ENCODE measurements at regions not wholly inside any gene's neighbourhood (a gene's known extent, or its start where the extent isn't known, plus 50 kb on each side); places are given as distances from the start of the nearest gene placed in this dataset.

- TF ChIP-seq PAX5 (IDR thresholded peaks at IDR 0.05; ENCODE audit: insufficient read depth, low read length, severe bottlenecking) (no peak), POLR2AphosphoS5 (IDR thresholded peaks at IDR 0.05; ENCODE audit: low read depth, low read length) (no peak), POLR2A (IDR thresholded peaks at IDR 0.05; ENCODE audit: low read depth, low read length) (no peak), POU2F2 (IDR thresholded peaks at IDR 0.05; ENCODE audit: low read depth, low read length) (no peak), SPI1 (IDR thresholded peaks at IDR 0.05; ENCODE audit: low read depth, low read length) (no peak), TAF1 (IDR thresholded peaks at IDR 0.05; ENCODE audit: low read depth, low read length) (no peak)
- no peak for FAIRE-seq
These were observed 176.4 kb upstream of the ANK3 start for GRCh38 chr10:60566096-60566495.

DNA sequence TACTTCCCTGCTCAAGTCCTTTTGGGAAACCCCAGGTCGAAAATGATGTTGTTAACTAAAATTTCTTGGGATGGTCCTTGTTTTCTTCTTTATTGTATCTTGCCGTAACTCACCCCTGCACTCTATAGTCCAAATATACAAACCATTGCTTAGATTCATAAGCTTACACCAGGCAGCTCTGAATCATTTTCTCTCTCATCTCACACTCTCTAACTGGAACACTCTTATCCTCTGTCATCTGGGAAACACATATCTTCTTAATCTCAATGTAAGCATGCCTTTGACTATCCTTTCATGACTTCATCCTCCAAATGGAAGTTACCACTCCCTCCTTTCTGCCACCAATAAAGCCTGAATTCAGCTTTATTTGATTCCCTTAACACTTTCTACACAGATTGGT, 175.8 kb upstream of the ANK3 start:
- no peak for TF ChIP-seq POLR2AphosphoS5 (IDR thresholded peaks at IDR 0.05; ENCODE audit: low read depth, low read length)
- no peak for TF ChIP-seq TAF1 (IDR thresholded peaks at IDR 0.05; ENCODE audit: low read depth, low read length)
- TF ChIP-seq POLR2A (IDR thresholded peaks at IDR 0.05; ENCODE audit: low read depth, low read length): no peak
- TF ChIP-seq POU2F2 (IDR thresholded peaks at IDR 0.05; ENCODE audit: low read depth, low read length): no peak
- no peak for TF ChIP-seq SPI1 (IDR thresholded peaks at IDR 0.05; ENCODE audit: low read depth, low read length)
- TF ChIP-seq PAX5 (IDR thresholded peaks at IDR 0.05; ENCODE audit: insufficient read depth, low read length, severe bottlenecking): no peak
- FAIRE-seq: no peak

More at GRCh38 chr10:60566096-60566495, 176.4 kb upstream of the ANK3 start:
- no peak for DNase-seq (ENCODE audit: insufficient read length, low spot score)

GRCh38 chr10:60564475-60564874, 174.8 kb upstream of the ANK3 start:
- TF ChIP-seq POLR2A (IDR thresholded peaks at IDR 0.05; ENCODE audit: low read depth, low read length): no peak
- DNase-seq (ENCODE audit: insufficient read length, low spot score): no peak
- FAIRE-seq: no peak

More for the DNA sequence above, 175.8 kb upstream of the ANK3 start:
- no peak for DNase-seq (ENCODE audit: insufficient read length, low spot score)

GRCh38 chr10:60560451-60560850, 170.8 kb upstream of the ANK3 start:
- TF ChIP-seq SPI1 (IDR thresholded peaks at IDR 0.05; ENCODE audit: low read depth, low read length): no peak
- TF ChIP-seq TAF1 (IDR thresholded peaks at IDR 0.05; ENCODE audit: low read depth, low read length): no peak
- no peak for TF ChIP-seq POLR2AphosphoS5 (IDR thresholded peaks at IDR 0.05; ENCODE audit: low read depth, low read length)
- no peak for TF ChIP-seq POU2F2 (IDR thresholded peaks at IDR 0.05; ENCODE audit: low read depth, low read length)
- TF ChIP-seq PAX5 (IDR thresholded peaks at IDR 0.05; ENCODE audit: insufficient read depth, low read length, severe bottlenecking): no peak
- no peak for TF ChIP-seq POLR2A (IDR thresholded peaks at IDR 0.05; ENCODE audit: low read depth, low read length)
- FAIRE-seq (no peak), DNase-seq (ENCODE audit: insufficient read length, low spot score) (no peak)

GRCh38 chr10:60555700-60556099, 166.0 kb upstream of the ANK3 start:
- DNase-seq (ENCODE audit: insufficient read length, low spot score): no peak
- FAIRE-seq: no peak
- TF ChIP-seq SPI1 (IDR thresholded peaks at IDR 0.05; ENCODE audit: low read depth, low read length) (no peak), TAF1 (IDR thresholded peaks at IDR 0.05; ENCODE audit: low read depth, low read length) (no peak), POU2F2 (IDR thresholded peaks at IDR 0.05; ENCODE audit: low read depth, low read length) (no peak)

GRCh38 chr10:60549686-60550085, 160.0 kb upstream of the ANK3 start:
- no peak for DNase-seq (ENCODE audit: insufficient read length, low spot score)
- no peak for FAIRE-seq

DNA sequence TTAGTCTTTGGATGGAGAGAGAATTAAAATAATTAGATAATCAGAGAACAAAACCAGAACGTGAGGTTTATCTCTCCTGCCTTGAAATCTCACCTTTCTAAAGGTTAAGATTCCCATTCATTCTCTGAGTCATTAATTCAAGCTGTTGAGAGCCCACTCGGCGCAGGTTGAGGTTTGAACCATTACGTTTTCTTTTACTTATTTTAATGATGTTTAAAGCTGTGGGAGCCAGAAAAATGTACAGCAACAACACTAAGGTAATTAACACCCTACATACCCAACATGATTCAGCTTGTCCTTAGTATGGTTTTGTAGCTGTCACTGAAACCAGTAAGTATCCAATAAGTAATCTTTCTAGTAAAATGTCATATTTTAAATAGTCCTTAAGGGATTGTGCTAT, 153.0 kb upstream of the ANK3 start:
- no peak for TF ChIP-seq SPI1 (IDR thresholded peaks at IDR 0.05; ENCODE audit: low read depth, low read length)
- no peak for TF ChIP-seq PAX5 (IDR thresholded peaks at IDR 0.05; ENCODE audit: insufficient read depth, low read length, severe bottlenecking)
- no peak for TF ChIP-seq TAF1 (IDR thresholded peaks at IDR 0.05; ENCODE audit: low read depth, low read length)
- TF ChIP-seq POLR2A (IDR thresholded peaks at IDR 0.05; ENCODE audit: low read depth, low read length): no peak
- TF ChIP-seq POU2F2 (IDR thresholded peaks at IDR 0.05; ENCODE audit: low read depth, low read length): no peak
- no peak for TF ChIP-seq POLR2AphosphoS5 (IDR thresholded peaks at IDR 0.05; ENCODE audit: low read depth, low read length)
- FAIRE-seq: no peak
- no peak for DNase-seq (ENCODE audit: insufficient read length, low spot score)

More at GRCh38 chr10:60549686-60550085, 160.0 kb upstream of the ANK3 start:
- no peak for TF ChIP-seq POU2F2 (IDR thresholded peaks at IDR 0.05; ENCODE audit: low read depth, low read length)
- TF ChIP-seq POLR2AphosphoS5 (IDR thresholded peaks at IDR 0.05; ENCODE audit: low read depth, low read length): no peak
- TF ChIP-seq PAX5 (IDR thresholded peaks at IDR 0.05; ENCODE audit: insufficient read depth, low read length, severe bottlenecking): no peak
- no peak for TF ChIP-seq TAF1 (IDR thresholded peaks at IDR 0.05; ENCODE audit: low read depth, low read length)
- TF ChIP-seq POLR2A (IDR thresholded peaks at IDR 0.05; ENCODE audit: low read depth, low read length): no peak
- TF ChIP-seq SPI1 (IDR thresholded peaks at IDR 0.05; ENCODE audit: low read depth, low read length): no peak

DNA sequence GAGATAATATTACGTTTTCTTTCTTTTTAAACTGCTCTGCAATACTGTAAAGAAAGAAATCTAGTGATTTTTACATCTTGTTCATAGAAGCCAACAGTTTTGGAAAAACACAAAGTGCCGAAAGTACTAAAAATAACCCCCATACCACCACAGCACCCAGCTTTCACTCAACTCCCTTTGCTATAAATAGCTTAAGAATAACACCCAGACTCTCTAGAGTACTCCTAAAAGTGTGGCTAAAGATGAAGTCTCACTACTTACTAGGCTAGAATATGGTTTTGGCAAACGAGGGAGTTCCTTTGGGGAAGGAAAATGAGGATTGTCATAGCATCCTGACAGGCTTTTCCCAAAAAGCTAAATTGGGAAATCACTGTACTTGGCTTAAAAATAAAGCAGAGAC, 151.8 kb upstream of the ANK3 start:
- no peak for FAIRE-seq
- TF ChIP-seq POLR2A (IDR thresholded peaks at IDR 0.05; ENCODE audit: low read depth, low read length) (no peak), POLR2AphosphoS5 (IDR thresholded peaks at IDR 0.05; ENCODE audit: low read depth, low read length) (no peak), PAX5 (IDR thresholded peaks at IDR 0.05; ENCODE audit: insufficient read depth, low read length, severe bottlenecking) (no peak), TAF1 (IDR thresholded peaks at IDR 0.05; ENCODE audit: low read depth, low read length) (no peak), POU2F2 (IDR thresholded peaks at IDR 0.05; ENCODE audit: low read depth, low read length) (no peak), SPI1 (IDR thresholded peaks at IDR 0.05; ENCODE audit: low read depth, low read length) (no peak)
- DNase-seq (ENCODE audit: insufficient read length, low spot score): no peak

GRCh38 chr10:60537697-60538096, 148.0 kb upstream of the ANK3 start:
- DNase-seq (ENCODE audit: insufficient read length, low spot score) (no peak), FAIRE-seq (no peak)
- TF ChIP-seq POLR2AphosphoS5 (IDR thresholded peaks at IDR 0.05; ENCODE audit: low read depth, low read length) (no peak), POLR2A (IDR thresholded peaks at IDR 0.05; ENCODE audit: low read depth, low read length) (no peak), SPI1 (IDR thresholded peaks at IDR 0.05; ENCODE audit: low read depth, low read length) (no peak), TAF1 (IDR thresholded peaks at IDR 0.05; ENCODE audit: low read depth, low read length) (no peak), POU2F2 (IDR thresholded peaks at IDR 0.05; ENCODE audit: low read depth, low read length) (no peak), PAX5 (IDR thresholded peaks at IDR 0.05; ENCODE audit: insufficient read depth, low read length, severe bottlenecking) (no peak)

DNA sequence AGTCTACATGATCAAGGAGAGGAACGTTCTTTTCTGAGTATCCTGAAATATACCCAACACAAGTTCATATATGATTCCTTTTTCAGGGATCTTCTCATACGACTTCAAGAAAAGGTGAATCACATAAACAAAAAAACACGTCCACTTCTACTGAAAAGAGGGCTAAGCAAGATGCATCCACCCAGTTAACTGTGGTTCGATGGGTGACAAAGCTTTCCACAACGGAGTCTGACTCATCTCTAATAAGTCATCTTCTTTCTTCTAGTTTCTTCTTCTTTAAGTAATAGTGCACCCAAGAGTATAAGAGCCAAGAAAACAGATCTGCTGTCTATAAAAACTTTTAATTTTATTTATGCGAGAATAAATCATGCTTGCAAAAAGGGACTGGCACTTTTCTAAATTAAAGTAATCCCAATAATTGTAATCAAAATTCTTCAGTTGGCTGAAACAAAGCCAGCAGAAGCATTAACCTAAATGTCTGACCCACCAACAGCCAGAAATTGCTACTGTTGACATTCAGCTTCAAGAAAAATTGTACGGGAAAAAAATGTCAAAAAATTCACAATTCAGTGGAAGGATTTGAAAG, 146.9 kb upstream of the ANK3 start:
- DNase-seq (ENCODE audit: insufficient read length, low spot score): no peak
- no peak for FAIRE-seq
- TF ChIP-seq POLR2A (IDR thresholded peaks at IDR 0.05; ENCODE audit: low read depth, low read length) (no peak), TAF1 (IDR thresholded peaks at IDR 0.05; ENCODE audit: low read depth, low read length) (no peak), SPI1 (IDR thresholded peaks at IDR 0.05; ENCODE audit: low read depth, low read length) (no peak), POLR2AphosphoS5 (IDR thresholded peaks at IDR 0.05; ENCODE audit: low read depth, low read length) (no peak), PAX5 (IDR thresholded peaks at IDR 0.05; ENCODE audit: insufficient read depth, low read length, severe bottlenecking) (no peak), POU2F2 (IDR thresholded peaks at IDR 0.05; ENCODE audit: low read depth, low read length) (no peak)

All from GM12891 (cell line).